OCI-LY7 (cell line): ENCODE measurements at regions not wholly inside any gene's neighbourhood (a gene's known extent, or its start where the extent isn't known, plus 50 kb on each side); places are given as distances from the start of the nearest gene placed in this dataset.

Experiments
- BruUV-seq: library from RNA; stranded (reverse); fragments of 400-500 nt; replicated peaks from 2 replicates; lab custom pipeline; 2021; lab: Mats Ljungman, UMichigan
- CTCF ChIA-PET: fragments of 300-600 bp; sonication (Branson Sonifier 250); formaldehyde crosslinking; loops from one replicate; lab custom pipeline; 2022; ENCODE audit warnings: antibody characterized with exemption; ENCODE audit not compliant: unreplicated experiment; lab: Charles Lee
- POLR2A ChIA-PET: fragments of 300-600 bp; sonication (Branson Sonifier 250); formaldehyde crosslinking; loops from one replicate; lab custom pipeline; 2022; ENCODE audit warnings: antibody characterized with exemption; lab: Charles Lee
- DNase-seq: peaks from one replicate; pipeline ENCODE4 v3.0.0-alpha.2; 2015; ENCODE audit warnings: low spot score
- H2AFZ ChIP-seq: fragments of 200-600 bp; sonication (generic), shearing (Covaris generic); 2 replicates; pipeline ENCODE4 v1.6.1; 2014; ENCODE audit warnings: mild to moderate bottlenecking, antibody characterized with exemption, low read length, moderate library complexity
- H3K27ac ChIP-seq: fragments of 200-600 bp; sonication (generic); 2 replicates; pipeline ENCODE4 v1.5.1; 2014; ENCODE audit warnings: mixed run types, low read depth, mild to moderate bottlenecking, moderate library complexity, low read length, inconsistent platforms; ENCODE audit not compliant: poor library complexity, severe bottlenecking
- H3K36me3 ChIP-seq: fragments of 200-600 bp; sonication (generic); 2 replicates; pipeline ENCODE4 v1.6.1; 2014; ENCODE audit warnings: mild to moderate bottlenecking, antibody characterized with exemption, low read length, moderate library complexity, mixed read lengths; ENCODE audit not compliant: insufficient read depth
- H3K4me1 ChIP-seq: fragments of 200-600 bp; sonication (generic); 2 replicates; pipeline ENCODE4 v1.5.1; 2014; ENCODE audit warnings: mild to moderate bottlenecking, low read length; ENCODE audit not compliant: insufficient read depth, poor library complexity, severe bottlenecking
- H3K4me2 ChIP-seq: fragments of 200-600 bp; sonication (generic); 2 replicates; pipeline ENCODE4 v1.6.1; 2014; ENCODE audit warnings: mild to moderate bottlenecking, low read length
- H3K4me3 ChIP-seq: fragments of 200-600 bp; sonication (generic); 2 replicates; pipeline ENCODE4 v1.5.1; 2014; ENCODE audit warnings: mild to moderate bottlenecking, low read depth, low read length; ENCODE audit not compliant: poor library complexity, severe bottlenecking
- H3K79me2 ChIP-seq: fragments of 200-600 bp; sonication (generic); 2 replicates; pipeline ENCODE4 v1.6.1; 2016; ENCODE audit warnings: low read depth, mild to moderate bottlenecking, low read length, moderate library complexity, mixed read lengths; ENCODE audit not compliant: insufficient read depth
- H3K9me2 ChIP-seq: fragments of 200-600 bp; sonication (generic); 2 replicates; pipeline ENCODE4 v1.6.1; 2016; ENCODE audit warnings: mild to moderate bottlenecking, low read length, mixed read lengths; ENCODE audit not compliant: insufficient read depth
- H3K9me3 ChIP-seq: fragments of 200-600 bp; sonication (generic); 2 replicates; pipeline ENCODE4 v1.6.1; 2014; ENCODE audit warnings: mild to moderate bottlenecking, mixed run types, low read length, mixed read lengths
- H4K20me1 ChIP-seq: fragments of 200-600 bp; sonication (generic); 2 replicates; pipeline ENCODE4 v1.6.1; 2014; ENCODE audit warnings: mild to moderate bottlenecking, antibody characterized with exemption, low read length, moderate library complexity, mixed read lengths; ENCODE audit not compliant: insufficient read depth
- EZH2phosphoT487 ChIP-seq: fragments of 200-600 bp; sonication (generic); IDR thresholded peaks from 2 replicates; pipeline ENCODE4 v1.6.1; 2018; ENCODE audit warnings: low read depth, borderline replicate concordance, mild to moderate bottlenecking, mixed run types, antibody characterized with exemption, low read length, moderate library complexity, mixed read lengths
- intact Hi-C: fragments of 100-400 bp; cut with micrococcal nuclease; formaldehyde crosslinking; loops from one replicate; pipeline ENCODE4 v1.10.0; 2022; ENCODE audit not compliant: unreplicated experiment
- TF ChIP-seq, protein P1 (sequence below): fragments of 200-600 bp; sonication (generic); conservative IDR thresholded peaks from 2 replicates; pipeline ENCODE4 v1.5.1; 2014; ENCODE audit warnings: mild to moderate bottlenecking, antibody characterized with exemption, low read length, moderate library complexity, mixed read lengths

DNA sequence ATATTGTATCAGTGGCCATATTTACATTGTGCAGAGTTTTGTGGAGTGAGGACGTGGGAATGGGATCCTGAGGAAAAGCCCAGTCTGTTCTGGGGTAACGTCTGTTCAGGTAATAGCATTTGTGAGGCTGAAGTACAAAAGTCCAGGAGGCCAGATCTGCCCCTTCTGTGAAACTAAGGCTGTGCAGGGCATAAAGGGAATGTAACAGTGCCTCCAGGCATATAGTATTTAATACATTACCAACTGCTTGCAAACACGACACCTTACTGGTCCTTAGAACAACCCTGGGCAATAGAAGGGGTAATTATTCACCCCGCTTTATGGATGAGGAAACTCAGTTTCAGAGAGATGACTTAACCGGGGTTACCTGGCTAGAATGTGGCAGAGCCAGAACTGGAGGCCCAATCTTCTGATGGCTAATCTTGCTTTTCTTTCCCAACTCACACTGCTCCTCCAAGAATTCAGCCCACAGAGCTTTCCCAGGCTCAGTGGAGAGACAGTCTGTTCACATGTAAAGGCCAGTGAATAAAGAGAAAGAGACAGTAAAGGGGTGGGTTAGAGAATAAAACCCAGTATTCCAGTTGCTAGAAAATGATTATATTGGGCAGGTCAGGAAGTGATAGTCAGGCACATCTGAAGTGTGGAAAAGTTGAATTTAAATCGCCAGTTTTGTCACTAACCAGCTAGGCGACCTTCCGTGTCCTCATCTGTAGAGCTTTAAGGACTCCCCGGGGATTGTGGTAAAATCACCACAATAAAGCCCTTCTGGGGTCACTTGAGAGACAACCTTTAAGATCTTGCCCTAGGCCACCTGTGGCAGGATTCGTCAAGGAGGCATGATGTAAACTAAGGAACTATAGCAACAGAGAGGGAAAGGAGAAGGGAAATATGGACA lies 280.7 kb upstream of the CITED2 start:
- no peak for TF ChIP-seq EZH2phosphoT487
- TF ChIP-seq, protein P1, sequence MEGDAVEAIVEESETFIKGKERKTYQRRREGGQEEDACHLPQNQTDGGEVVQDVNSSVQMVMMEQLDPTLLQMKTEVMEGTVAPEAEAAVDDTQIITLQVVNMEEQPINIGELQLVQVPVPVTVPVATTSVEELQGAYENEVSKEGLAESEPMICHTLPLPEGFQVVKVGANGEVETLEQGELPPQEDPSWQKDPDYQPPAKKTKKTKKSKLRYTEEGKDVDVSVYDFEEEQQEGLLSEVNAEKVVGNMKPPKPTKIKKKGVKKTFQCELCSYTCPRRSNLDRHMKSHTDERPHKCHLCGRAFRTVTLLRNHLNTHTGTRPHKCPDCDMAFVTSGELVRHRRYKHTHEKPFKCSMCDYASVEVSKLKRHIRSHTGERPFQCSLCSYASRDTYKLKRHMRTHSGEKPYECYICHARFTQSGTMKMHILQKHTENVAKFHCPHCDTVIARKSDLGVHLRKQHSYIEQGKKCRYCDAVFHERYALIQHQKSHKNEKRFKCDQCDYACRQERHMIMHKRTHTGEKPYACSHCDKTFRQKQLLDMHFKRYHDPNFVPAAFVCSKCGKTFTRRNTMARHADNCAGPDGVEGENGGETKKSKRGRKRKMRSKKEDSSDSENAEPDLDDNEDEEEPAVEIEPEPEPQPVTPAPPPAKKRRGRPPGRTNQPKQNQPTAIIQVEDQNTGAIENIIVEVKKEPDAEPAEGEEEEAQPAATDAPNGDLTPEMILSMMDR, result no peak
- Histone ChIP-seq H3K36me3 (no peaks in the 10 kb centered on the region), H2AFZ (no peak overlapping the region), H3K9me2 (no peaks in the 10 kb centered on the region), H4K20me1 (no peaks in the 10 kb centered on the region), H3K27ac (no peak overlapping the region), H3K9me3 (no peaks in the 10 kb centered on the region), H3K4me2 (no peak overlapping the region), H3K4me3 (no peak overlapping the region), H3K4me1 (no peaks in the 10 kb centered on the region), H3K79me2 (no peaks in the 10 kb centered on the region)
- ChIA-PET POLR2A (no interaction called here), CTCF (no interaction called here)
- DNase-seq, result no peak
- intact Hi-C loops, result no loop called here
- no TSS peak for BruUV-seq

- intact Hi-C loops, result no loop called here
- no peak overlapping the region for H2AFZ ChIP-seq
- no peak overlapping the region for H3K27ac ChIP-seq
- no peaks in the 10 kb centered on the region for H3K79me2 ChIP-seq
- no peak overlapping the region for H3K4me2 ChIP-seq
- DNase-seq, result no peak
- no peak for TF ChIP-seq EZH2phosphoT487
- TF ChIP-seq, protein P1, result no peak
- H3K9me3 ChIP-seq, result no peaks in the 10 kb centered on the region
- no peaks in the 10 kb centered on the region for H3K36me3 ChIP-seq
- no peak overlapping the region for H3K4me3 ChIP-seq
- ChIA-PET POLR2A (interaction anchor here (0.6 kb wide), 1 partner anchor 15 kb away, joined by 4 read pairs; no protein-coding TSS in a partner anchor), CTCF (no interaction called here)
- no peaks in the 10 kb centered on the region for H3K9me2 ChIP-seq
- H4K20me1 ChIP-seq, result no peaks in the 10 kb centered on the region
- no peaks in the 10 kb centered on the region for H3K4me1 ChIP-seq
- no TSS peak for BruUV-seq
Observed at GRCh38 chr6:139654309-139654708, 279.9 kb upstream of the CITED2 start.

- Histone ChIP-seq H3K36me3 (no peaks in the 10 kb centered on the region), H3K27ac (no peak overlapping the region), H2AFZ (no peak overlapping the region), H3K4me3 (no peak overlapping the region), H3K9me2 (no peaks in the 10 kb centered on the region), H3K9me3 (no peaks in the 10 kb centered on the region), H4K20me1 (no peaks in the 10 kb centered on the region), H3K4me1 (no peaks in the 10 kb centered on the region), H3K79me2 (no peaks in the 10 kb centered on the region), H3K4me2 (no peak overlapping the region)
- ChIA-PET POLR2A (no interaction called here), CTCF (no interaction called here)
- intact Hi-C loops, result no loop called here
- TF ChIP-seq EZH2phosphoT487, result no peak
- TF ChIP-seq, protein P1, result no peak
- BruUV-seq, result no TSS peak
- no peak for DNase-seq
Observed at GRCh38 chr6:139653111-139653510, 278.7 kb upstream of the CITED2 start.
